B cell (primary cell): ENCODE measurements at regions not wholly inside any gene's neighbourhood (a gene's known extent, or its start where the extent isn't known, plus 50 kb on each side); places are given as distances from the start of the nearest gene placed in this dataset.

Experiments
- ATAC-seq: fragments of 200-7000 bp; cut with Tn5 transposase; one replicate; pipeline ENCODE4 v1.10.0; 2021; ENCODE audit warnings: low read depth, mild to moderate bottlenecking, moderate number of reproducible peaks, moderate library complexity
- CTCF ChIA-PET: fragments of 350-600 bp; sonication (Branson Sonifier 250); formaldehyde crosslinking; loops from one replicate; lab custom pipeline; 2021; ENCODE audit warnings: antibody characterized with exemption, inconsistent platforms; lab: Charles Lee
- POLR2A ChIA-PET: fragments of 350-600 bp; sonication (Branson Sonifier 250); formaldehyde crosslinking; loops from one replicate; lab custom pipeline; 2021; ENCODE audit warnings: antibody characterized with exemption; lab: Charles Lee
- DNase-seq: peaks from one replicate; pipeline ENCODE4 v3.0.0; 2013
- H2AFZ ChIP-seq: 2 replicates; pipeline ENCODE4 v1.6.1; 2012; ENCODE audit warnings: mild to moderate bottlenecking, low read depth, low read length; ENCODE audit not compliant: insufficient read depth, poor library complexity, severe bottlenecking
- H3K27ac ChIP-seq, 2 donors: 1 replicate in 1 of 2; 2 replicates in 1 of 2; pipeline ENCODE4 v1.5.1; 2012 to 2013; ENCODE audit warnings: low read length in 2 of 2, mild to moderate bottlenecking in 2 of 2, moderate library complexity in 1 of 2
- H3K27me3 ChIP-seq, 4 experiments: fragments of 200-600 bp in 1 of 4; sonication (generic) in 1 of 4; replicated peaks in 1 of 4; 1 replicate in 2 of 4; 2 replicates in 2 of 4; pipeline versions ENCODE4 v1.6.1 to v1.7.0; 2013 to 2016; ENCODE audit warnings: low read length in 3 of 4, mild to moderate bottlenecking in 2 of 4, mixed read lengths in 1 of 4, moderate library complexity in 1 of 4; ENCODE audit not compliant: insufficient read depth in 4 of 4, control insufficient read depth in 3 of 4; ENCODE audit errors: control extremely low read depth in 1 of 4
- H3K36me3 ChIP-seq, 2 experiments: replicated peaks in 1 of 2; 1 replicate in 1 of 2; 2 replicates in 1 of 2; pipeline versions ENCODE4 v1.6.1 to v1.7.1; 2013; ENCODE audit warnings: low read length in 1 of 2; ENCODE audit not compliant: insufficient read depth in 2 of 2, control insufficient read depth in 1 of 2; ENCODE audit errors: control extremely low read depth in 1 of 2, extremely low read depth in 1 of 2
- H3K4me1 ChIP-seq, 2 donors: fragments of 200-600 bp in 1 of 2; sonication (generic) in 1 of 2; 1 replicate in 1 of 2; 2 replicates in 1 of 2; pipeline versions ENCODE4 v1.5.1 to v1.6.1; 2013 to 2017; ENCODE audit warnings: low read length in 2 of 2; ENCODE audit not compliant: control insufficient read depth in 2 of 2, insufficient read depth in 2 of 2
- H3K4me2 ChIP-seq: replicated peaks from 2 replicates; pipeline ENCODE3; 2012; ENCODE audit warnings: mild to moderate bottlenecking, low read depth, low read length; ENCODE audit not compliant: poor library complexity, severe bottlenecking
- H3K4me3 ChIP-seq, 5 experiments: fragments of 200-600 bp in 1 of 5; sonication (generic) in 1 of 5; 1 replicate in 3 of 5; 2 replicates in 2 of 5; pipeline versions ENCODE4 v1.5.1 to v1.7.0; 2011 to 2016; ENCODE audit warnings: low read length in 4 of 5, mild to moderate bottlenecking in 4 of 5, low read depth in 2 of 5, control low read depth in 1 of 5, moderate library complexity in 1 of 5; ENCODE audit not compliant: insufficient read depth in 1 of 5; ENCODE audit errors: control extremely low read depth in 1 of 5, extremely low read depth in 1 of 5
- H3K79me2 ChIP-seq: fragments of 200-600 bp; sonication (generic); one replicate; pipeline ENCODE4 v1.6.0; 2016; ENCODE audit warnings: low read length; ENCODE audit not compliant: control insufficient read depth, insufficient read depth
- H3K9ac ChIP-seq: fragments of 200-600 bp; sonication (generic); 2 replicates; pipeline ENCODE4 v1.6.1; 2017; ENCODE audit warnings: mild to moderate bottlenecking, low read length, moderate library complexity
- H3K9me3 ChIP-seq, 3 donors: one replicate each; pipeline versions ENCODE4 v1.6.1 to v1.7.1; 2013; ENCODE audit warnings: low read length in 2 of 3; ENCODE audit not compliant: control insufficient read depth in 2 of 3, insufficient read depth in 1 of 3; ENCODE audit errors: control extremely low read depth in 1 of 3
- H4K20me1 ChIP-seq: 2 replicates; pipeline ENCODE4 v1.6.0; 2012; ENCODE audit warnings: mild to moderate bottlenecking, low read length; ENCODE audit not compliant: insufficient read depth, control insufficient read depth, poor library complexity, severe bottlenecking
- H3K27ac Mint-ChIP-seq: one replicate; pipeline ENCODE4 v1.8.0; 2021; ENCODE audit warnings: mixed read lengths
- H3K27me3 Mint-ChIP-seq: one replicate; pipeline ENCODE4 v1.8.0; 2021; ENCODE audit warnings: mixed read lengths
- H3K4me1 Mint-ChIP-seq: one replicate; pipeline ENCODE4 v1.8.0; 2021; ENCODE audit warnings: mixed read lengths
- H3K4me3 Mint-ChIP-seq: one replicate; pipeline ENCODE4 v1.8.0; 2021; ENCODE audit warnings: mixed read lengths
- H3K9me3 Mint-ChIP-seq: one replicate; pipeline ENCODE4 v1.8.0; 2022; ENCODE audit warnings: mixed read lengths; ENCODE audit not compliant: insufficient read depth
- EZH2 ChIP-seq: IDR thresholded peaks from 2 replicates; pipeline ENCODE4 v1.6.1; 2012; ENCODE audit warnings: borderline replicate concordance, low read depth, mild to moderate bottlenecking, moderate library complexity, low read length; ENCODE audit not compliant: insufficient read depth, poor library complexity, severe bottlenecking
- WGBS: methylation state at CpG from one replicate; pipeline ENCODE4 v1.1.5; 2013; ENCODE audit warnings: missing lambda C conversion rate; ENCODE audit not compliant: insufficient coverage; 5-methylcytosine and 5-hydroxymethylcytosine counted together
- intact Hi-C: fragments of 100-400 bp; cut with micrococcal nuclease; formaldehyde crosslinking; loops from one replicate; pipeline ENCODE4 v1.10.0; 2022
- TF ChIP-seq, protein P1 (sequence below): fragments of 200-600 bp; IDR thresholded peaks from one replicate; pipeline ENCODE4 v1.8.0; 2022; ENCODE audit warnings: antibody characterized with exemption, mild to moderate bottlenecking

- Mint-ChIP-seq H3K9me3 (no peaks in the 10 kb centered on the region), H3K4me1 (no peaks in the 10 kb centered on the region), H3K4me3 (no peak overlapping the region), H3K27ac (no peak overlapping the region), H3K27me3 (peaks cover 7% of the 10 kb centered on the region)
- ChIA-PET POLR2A (no interaction called here), CTCF (no interaction called here)
- Histone ChIP-seq H3K36me3 (no peaks in the 10 kb centered on the region), H3K4me1 (no peaks in the 10 kb centered on the region), H3K27me3 (peaks cover 0 to 4% (median 0%) of the 10 kb centered on the region in 4 experiments), H3K9ac (no peak overlapping the region), H3K27ac (no peak overlapping the region), H3K4me2 (no peak overlapping the region), H3K9me3 (no peaks in the 10 kb centered on the region), H3K4me3 (no peak overlapping the region), H3K79me2 (no peaks in the 10 kb centered on the region), H2AFZ (no peak overlapping the region), H4K20me1 (no peaks in the 10 kb centered on the region)
- WGBS = no CpG with 5 or more reads among the region's 3 CpGs
- ATAC-seq = no peak
- no peak for TF ChIP-seq EZH2
- TF ChIP-seq, protein P1, sequence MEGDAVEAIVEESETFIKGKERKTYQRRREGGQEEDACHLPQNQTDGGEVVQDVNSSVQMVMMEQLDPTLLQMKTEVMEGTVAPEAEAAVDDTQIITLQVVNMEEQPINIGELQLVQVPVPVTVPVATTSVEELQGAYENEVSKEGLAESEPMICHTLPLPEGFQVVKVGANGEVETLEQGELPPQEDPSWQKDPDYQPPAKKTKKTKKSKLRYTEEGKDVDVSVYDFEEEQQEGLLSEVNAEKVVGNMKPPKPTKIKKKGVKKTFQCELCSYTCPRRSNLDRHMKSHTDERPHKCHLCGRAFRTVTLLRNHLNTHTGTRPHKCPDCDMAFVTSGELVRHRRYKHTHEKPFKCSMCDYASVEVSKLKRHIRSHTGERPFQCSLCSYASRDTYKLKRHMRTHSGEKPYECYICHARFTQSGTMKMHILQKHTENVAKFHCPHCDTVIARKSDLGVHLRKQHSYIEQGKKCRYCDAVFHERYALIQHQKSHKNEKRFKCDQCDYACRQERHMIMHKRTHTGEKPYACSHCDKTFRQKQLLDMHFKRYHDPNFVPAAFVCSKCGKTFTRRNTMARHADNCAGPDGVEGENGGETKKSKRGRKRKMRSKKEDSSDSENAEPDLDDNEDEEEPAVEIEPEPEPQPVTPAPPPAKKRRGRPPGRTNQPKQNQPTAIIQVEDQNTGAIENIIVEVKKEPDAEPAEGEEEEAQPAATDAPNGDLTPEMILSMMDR = no peak
- intact Hi-C loops = no loop called here
- DNase-seq = no peak
Observed at GRCh38 chr3:102660653-102661052, 225.8 kb downstream of the ZPLD1 start.

- H3K27me3 Mint-ChIP-seq = peaks cover 8% of the 10 kb centered on the region
- no peak for ATAC-seq
Observed at GRCh38 chr3:102661707-102662497, 227.1 kb downstream of the ZPLD1 start.

More at GRCh38 chr3:102661707-102662497, 227.1 kb downstream of the ZPLD1 start:
- no peaks in the 10 kb centered on the region for H3K4me1 Mint-ChIP-seq
- DNase-seq = no peak
- Histone ChIP-seq H3K9ac (no peak overlapping the region), H3K79me2 (no peaks in the 10 kb centered on the region), H3K36me3 (no peaks in the 10 kb centered on the region), H2AFZ (no peak overlapping the region), H3K9me3 (no peaks in the 10 kb centered on the region), H3K4me1 (no peaks in the 10 kb centered on the region), H3K4me3 (no peak overlapping the region), H3K4me2 (no peak overlapping the region), H3K27me3 (peaks cover 0 to 4% (median 0%) of the 10 kb centered on the region in 4 experiments), H4K20me1 (no peaks in the 10 kb centered on the region), H3K27ac (no peak overlapping the region)
- no peak overlapping the region for H3K4me3 Mint-ChIP-seq
- ChIA-PET CTCF (no interaction called here), POLR2A (no interaction called here)
- no peaks in the 10 kb centered on the region for H3K9me3 Mint-ChIP-seq
- intact Hi-C loops = no loop called here
- WGBS = 100% methylated on average over 3 of the region's 5 CpGs
- TF ChIP-seq EZH2 = no peak
- TF ChIP-seq, protein P1 = no peak
- no peak overlapping the region for H3K27ac Mint-ChIP-seq
